ENCODE measurements at regions not wholly inside any gene's neighbourhood (a gene's known extent, or its start where the extent isn't known, plus 50 kb on each side); places are given as distances from the start of the nearest gene placed in this dataset.
A peak's percentile ranks its signal among the peaks of the same experiment; 100 is the strongest.

DNA sequence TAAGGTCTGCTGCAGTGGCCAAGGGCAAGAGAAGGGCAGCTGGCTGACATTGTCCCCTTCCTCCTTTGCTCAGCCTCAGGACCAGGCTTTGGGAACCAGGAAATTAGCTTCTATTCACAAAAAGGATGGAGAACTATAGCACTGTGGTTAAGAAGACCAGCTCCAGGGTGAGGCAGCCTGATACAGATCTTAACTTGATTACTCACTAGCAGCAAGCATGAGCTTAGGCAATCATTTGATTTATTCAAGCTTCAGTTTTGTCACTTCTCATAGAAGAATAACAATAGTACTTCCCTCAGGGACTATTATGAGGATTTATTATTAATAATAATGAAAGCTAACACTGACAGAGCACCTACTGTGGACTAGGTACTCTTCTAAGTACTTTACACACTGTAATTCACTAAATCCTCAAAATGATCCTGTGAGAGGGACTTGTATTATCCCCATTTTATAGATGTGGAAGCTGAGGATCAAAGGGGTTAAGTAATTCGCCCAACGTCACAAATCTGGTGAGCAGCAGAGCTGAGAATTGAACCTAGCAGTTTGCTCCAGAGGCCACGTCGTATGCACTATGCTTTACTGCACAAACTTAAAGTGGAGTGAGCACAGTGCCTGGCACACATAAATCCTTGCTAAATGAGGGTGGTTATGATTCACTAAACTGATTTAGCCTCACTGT is 130.4 kb upstream of the PAK3 start:
- no peak for TF ChIP-seq MYC (IDR thresholded peaks at IDR 0.05; ENCODE audit: low read depth, low read length)
- TF ChIP-seq, protein P1, sequence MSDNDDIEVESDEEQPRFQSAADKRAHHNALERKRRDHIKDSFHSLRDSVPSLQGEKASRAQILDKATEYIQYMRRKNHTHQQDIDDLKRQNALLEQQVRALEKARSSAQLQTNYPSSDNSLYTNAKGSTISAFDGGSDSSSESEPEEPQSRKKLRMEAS (IDR thresholded peaks at IDR 0.05; ENCODE audit: low read depth, low read length): no peak
- TF ChIP-seq, protein P2, sequence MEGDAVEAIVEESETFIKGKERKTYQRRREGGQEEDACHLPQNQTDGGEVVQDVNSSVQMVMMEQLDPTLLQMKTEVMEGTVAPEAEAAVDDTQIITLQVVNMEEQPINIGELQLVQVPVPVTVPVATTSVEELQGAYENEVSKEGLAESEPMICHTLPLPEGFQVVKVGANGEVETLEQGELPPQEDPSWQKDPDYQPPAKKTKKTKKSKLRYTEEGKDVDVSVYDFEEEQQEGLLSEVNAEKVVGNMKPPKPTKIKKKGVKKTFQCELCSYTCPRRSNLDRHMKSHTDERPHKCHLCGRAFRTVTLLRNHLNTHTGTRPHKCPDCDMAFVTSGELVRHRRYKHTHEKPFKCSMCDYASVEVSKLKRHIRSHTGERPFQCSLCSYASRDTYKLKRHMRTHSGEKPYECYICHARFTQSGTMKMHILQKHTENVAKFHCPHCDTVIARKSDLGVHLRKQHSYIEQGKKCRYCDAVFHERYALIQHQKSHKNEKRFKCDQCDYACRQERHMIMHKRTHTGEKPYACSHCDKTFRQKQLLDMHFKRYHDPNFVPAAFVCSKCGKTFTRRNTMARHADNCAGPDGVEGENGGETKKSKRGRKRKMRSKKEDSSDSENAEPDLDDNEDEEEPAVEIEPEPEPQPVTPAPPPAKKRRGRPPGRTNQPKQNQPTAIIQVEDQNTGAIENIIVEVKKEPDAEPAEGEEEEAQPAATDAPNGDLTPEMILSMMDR (IDR thresholded peaks at IDR 0.05; ENCODE audit: low read depth, low read length): no peak
- no peak for TF ChIP-seq POLR2A (IDR thresholded peaks at IDR 0.05; ENCODE audit: extremely low read depth, insufficient read length)
- no peak overlapping the region for H3K4me3 ChIP-seq (ENCODE audit: low read depth, low read length)
- DNase-seq (ENCODE audit: low read depth): peak; percentile 18

DNA sequence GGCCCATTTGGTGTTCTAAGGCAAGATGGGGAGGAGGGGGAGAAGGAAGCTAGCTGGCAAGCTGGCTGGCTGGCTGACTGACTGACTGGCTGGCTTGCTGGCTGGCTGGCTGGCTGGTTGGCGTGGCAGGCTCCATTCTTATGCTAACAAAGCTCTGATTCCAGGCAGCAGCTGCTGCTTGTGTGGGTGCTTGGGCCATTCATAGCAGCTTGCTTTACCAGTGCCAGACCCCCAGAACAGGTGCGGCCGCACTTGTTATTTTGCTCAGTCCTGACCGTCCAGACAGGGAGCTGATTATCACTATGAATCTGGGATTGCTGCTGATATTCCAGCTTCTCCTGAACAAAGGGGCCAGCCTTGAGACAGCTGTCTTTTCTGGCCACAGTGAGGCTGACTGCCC is 131.2 kb upstream of the PAK3 start:
- no peak overlapping the region for H3K4me3 ChIP-seq (ENCODE audit: low read depth, low read length)
- TF ChIP-seq, protein P1 (IDR thresholded peaks at IDR 0.05; ENCODE audit: low read depth, low read length): no peak
- no peak for TF ChIP-seq POLR2A (IDR thresholded peaks at IDR 0.05; ENCODE audit: extremely low read depth, insufficient read length)
- TF ChIP-seq MYC (IDR thresholded peaks at IDR 0.05; ENCODE audit: low read depth, low read length): no peak
- TF ChIP-seq, protein P2 (IDR thresholded peaks at IDR 0.05; ENCODE audit: low read depth, low read length): no peak
- no peak for DNase-seq (ENCODE audit: low read depth)

DNA sequence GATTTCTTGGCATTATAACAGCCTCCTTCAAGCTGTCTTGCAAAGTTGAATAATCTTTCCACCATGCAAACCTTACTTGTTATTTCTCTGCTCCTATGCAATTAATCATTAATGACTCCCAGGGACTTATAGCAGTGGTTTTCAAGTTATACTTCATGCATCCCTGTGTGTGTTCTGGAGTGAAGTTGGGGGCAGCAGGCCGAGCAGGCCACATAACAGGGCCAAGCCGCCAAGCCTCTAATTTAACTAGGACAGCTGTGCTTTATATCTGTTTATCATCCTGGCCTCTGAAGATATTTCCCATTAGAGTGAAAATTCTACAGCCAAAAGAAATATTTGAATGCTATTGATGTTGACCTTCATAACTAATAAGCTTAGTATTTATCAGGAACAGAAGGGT is 133.5 kb upstream of the PAK3 start:
- no peak overlapping the region for H3K4me3 ChIP-seq (ENCODE audit: low read depth, low read length)

DNA sequence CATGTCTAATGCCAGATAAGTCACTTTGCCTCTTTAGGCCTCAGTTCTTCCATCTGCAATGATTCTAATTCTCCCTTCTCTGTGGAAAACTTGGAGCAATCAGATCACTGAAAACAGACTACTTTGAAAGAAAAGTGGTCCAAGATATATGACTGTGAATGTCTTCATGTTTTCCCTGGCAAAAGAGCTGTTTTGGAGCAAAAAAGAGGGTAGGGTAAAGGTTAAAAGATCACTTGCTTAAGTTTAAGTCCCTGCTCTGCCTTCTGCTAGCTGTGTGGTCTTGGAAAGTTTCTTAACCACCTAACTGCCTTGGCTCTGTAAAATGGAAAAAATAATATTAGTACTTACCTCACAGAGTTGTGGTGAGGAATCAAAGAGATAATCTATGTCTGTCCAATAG is 140.3 kb upstream of the PAK3 start:
- no peak for TF ChIP-seq MYC (IDR thresholded peaks at IDR 0.05; ENCODE audit: low read depth, low read length)
- no peak for TF ChIP-seq POLR2A (IDR thresholded peaks at IDR 0.05; ENCODE audit: extremely low read depth, insufficient read length)
- TF ChIP-seq, protein P2 (IDR thresholded peaks at IDR 0.05; ENCODE audit: low read depth, low read length): no peak
- TF ChIP-seq, protein P1 (IDR thresholded peaks at IDR 0.05; ENCODE audit: low read depth, low read length): no peak
- no peak for DNase-seq (ENCODE audit: low read depth)
- no peak overlapping the region for H3K4me3 ChIP-seq (ENCODE audit: low read depth, low read length)

More for the DNA sequence above, 133.5 kb upstream of the PAK3 start:
- no peak for DNase-seq (ENCODE audit: low read depth)
- TF ChIP-seq POLR2A (IDR thresholded peaks at IDR 0.05; ENCODE audit: extremely low read depth, insufficient read length): no peak

DNA sequence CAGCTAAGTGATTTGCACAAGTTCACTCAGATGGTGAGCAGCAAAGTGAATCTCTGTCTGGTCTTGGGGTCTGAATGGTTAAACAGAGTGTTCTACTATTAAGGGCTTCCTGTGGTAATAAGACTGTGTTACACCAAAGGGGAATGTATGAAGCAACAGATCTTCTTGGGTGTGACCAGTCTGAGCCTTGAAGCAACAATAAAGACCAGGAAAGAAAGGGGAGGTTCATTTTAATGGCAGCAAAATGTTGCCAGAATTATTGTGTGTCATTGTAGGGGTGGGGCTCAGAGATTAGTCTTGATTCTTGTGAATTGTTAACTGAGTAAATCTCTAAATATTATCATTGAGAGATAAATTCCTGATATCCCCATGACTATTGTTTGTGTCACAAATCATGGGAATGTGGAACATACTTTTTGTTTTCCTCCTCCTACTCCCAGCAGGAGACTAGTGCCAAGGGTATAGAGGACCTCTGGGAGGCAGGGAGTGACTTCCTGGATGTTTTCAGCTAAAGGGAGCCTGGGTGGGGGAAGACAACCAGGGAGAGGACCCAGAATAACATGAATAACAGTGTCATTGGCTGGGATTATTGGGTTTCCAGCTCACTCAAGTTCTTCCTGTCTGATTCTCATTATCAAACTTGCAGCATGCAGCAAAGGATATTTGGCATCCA is 141.4 kb upstream of the PAK3 start:
- TF ChIP-seq POLR2A (IDR thresholded peaks at IDR 0.05; ENCODE audit: extremely low read depth, insufficient read length) (no peak), MYC (IDR thresholded peaks at IDR 0.05; ENCODE audit: low read depth, low read length) (no peak)
- TF ChIP-seq, protein P2 (IDR thresholded peaks at IDR 0.05; ENCODE audit: low read depth, low read length): no peak
- TF ChIP-seq, protein P1 (IDR thresholded peaks at IDR 0.05; ENCODE audit: low read depth, low read length): no peak
- H3K4me3 ChIP-seq (ENCODE audit: low read depth, low read length): no peak overlapping the region
- DNase-seq (ENCODE audit: low read depth): no peak

DNA sequence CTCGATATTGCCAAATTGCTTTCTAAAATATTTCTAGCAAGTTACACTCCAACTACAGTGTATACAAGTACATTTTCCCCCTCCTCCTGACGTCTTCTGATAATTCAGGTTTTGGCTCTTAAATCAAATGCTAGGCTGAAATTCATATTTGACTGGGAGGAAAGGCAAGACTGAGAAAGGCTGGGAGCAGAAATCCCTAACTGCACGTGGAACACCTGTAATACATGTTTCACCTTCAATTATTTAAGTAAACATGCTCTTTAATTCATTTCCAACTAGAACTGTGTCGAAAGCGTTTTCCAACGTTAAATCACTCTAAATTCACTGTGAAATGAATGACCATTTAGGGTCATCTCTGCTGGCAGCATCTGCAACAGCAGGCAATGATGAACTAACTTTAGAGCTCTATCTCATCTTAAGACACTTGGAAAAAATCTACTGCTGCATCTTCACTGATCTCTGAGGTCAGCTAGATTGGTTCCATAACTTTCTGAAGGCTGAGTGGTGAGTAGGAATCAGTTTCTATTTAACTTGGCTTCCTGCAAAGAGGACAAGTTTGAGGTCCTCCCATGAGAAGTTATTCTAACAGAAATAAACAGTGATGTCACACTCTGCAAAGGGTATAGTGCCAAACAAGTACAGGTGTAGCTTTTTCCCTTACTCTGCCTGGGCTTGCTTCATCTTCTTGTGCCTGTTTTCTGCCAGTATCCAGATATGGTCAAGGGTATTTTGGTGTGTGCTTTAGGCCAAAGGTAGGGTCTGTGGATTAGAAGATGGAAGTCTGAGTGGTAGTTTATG is 144.3 kb upstream of the PAK3 start:
- TF ChIP-seq, protein P1 (IDR thresholded peaks at IDR 0.05; ENCODE audit: low read depth, low read length): no peak
- TF ChIP-seq, protein P2 (IDR thresholded peaks at IDR 0.05; ENCODE audit: low read depth, low read length): no peak
- no peak for TF ChIP-seq MYC (IDR thresholded peaks at IDR 0.05; ENCODE audit: low read depth, low read length)
- TF ChIP-seq POLR2A (IDR thresholded peaks at IDR 0.05; ENCODE audit: extremely low read depth, insufficient read length): no peak
- no peak overlapping the region for H3K4me3 ChIP-seq (ENCODE audit: low read depth, low read length)
- no peak for DNase-seq (ENCODE audit: low read depth)

All from NB4 (cell line).